Hepatocyte (in vitro differentiated cells): ENCODE measurements at regions not wholly inside any gene's neighbourhood (a gene's known extent, or its start where the extent isn't known, plus 50 kb on each side); places are given as distances from the start of the nearest gene placed in this dataset.

Experiments
- CTCF ChIP-seq: fragments of 200-600 bp; sonication (generic); IDR thresholded peaks from 2 replicates; pipeline ENCODE4 v1.5.1; 2016; ENCODE audit warnings: antibody characterized with exemption, mild to moderate bottlenecking; ENCODE audit not compliant: poor library complexity
- EZH2 ChIP-seq: fragments of 200-600 bp; sonication (generic); IDR thresholded peaks from 2 replicates; pipeline ENCODE4 v1.6.1; 2016; ENCODE audit warnings: antibody characterized with exemption, mild to moderate bottlenecking, borderline replicate concordance
- EZH2phosphoT487 ChIP-seq: fragments of 200-600 bp; sonication (generic); IDR thresholded peaks from one replicate; pipeline ENCODE4 v1.6.1; 2018; ENCODE audit warnings: antibody characterized with exemption, mild to moderate bottlenecking, low read depth, moderate library complexity; ENCODE audit not compliant: unreplicated experiment, severe bottlenecking

- TF ChIP-seq EZH2 (no peak), CTCF (no peak), EZH2phosphoT487 (no peak)
Measured at GRCh38 chr22:48517039-48518030, 1310.3 kb downstream of the BRD1 start.
